HepG2 (cell line): ENCODE measurements at regions not wholly inside any gene's neighbourhood (a gene's known extent, or its start where the extent isn't known, plus 50 kb on each side); places are given as distances from the start of the nearest gene placed in this dataset.

Source experiments
- ATAC-seq: fragments of 200-7000 bp; cut with Tn5 transposase; 3 replicates; pipeline ENCODE4 v1.9.1; 2020; ENCODE audit warnings: mild to moderate bottlenecking, moderate library complexity
- BruUV-seq: library from RNA; stranded (reverse); fragments of 400-500 nt; replicated peaks from 2 replicates; lab custom pipeline; 2021; lab: Mats Ljungman, UMichigan
- CTCF ChIA-PET: fragments of 300-600 bp; formaldehyde crosslinking; extraction: SDS; loops from one replicate; lab custom pipeline; 2021; ENCODE audit warnings: low total read pairs, inconsistent platforms, low intra/inter-chr PET ratio; lab: Yijun Ruan, JAX
- POLR2A ChIA-PET: fragments of 350-600 bp; sonication (Branson Sonifier 250); formaldehyde crosslinking; loops from one replicate; lab custom pipeline; 2020; ENCODE audit warnings: antibody characterized with exemption, inconsistent platforms; lab: Yijun Ruan, JAX
- DNase-seq: peaks from one replicate; pipeline ENCODE4 v3.0.0-alpha.2; 2015; ENCODE audit warnings: low spot score
- FAIRE-seq: peaks from 3 replicates; lab custom pipeline; 2011; peaks lifted over from hg19 to GRCh38; lab: Jason Lieb, UNC
- H2AFZ ChIP-seq: one replicate; pipeline ENCODE4 v1.6.1; 2011; ENCODE audit warnings: low read length, inconsistent platforms
- H3K27ac ChIP-seq: fragments of 300-600 bp; 3 replicates; pipeline ENCODE4 v1.8.0; 2011; ENCODE audit warnings: mixed run types, mild to moderate bottlenecking, mixed read lengths, low read length, inconsistent platforms; ENCODE audit not compliant: insufficient read depth; ENCODE audit errors: extremely low read length
- H3K27me3 ChIP-seq, 2 experiments: fragments of 200-600 bp in 1 of 2; 2 replicates in 1 of 2; 3 replicates in 1 of 2; pipeline versions ENCODE4 v1.6.0 to v1.8.0; 2011; ENCODE audit warnings: low read length in 2 of 2, mild to moderate bottlenecking in 2 of 2, moderate library complexity in 2 of 2, inconsistent platforms in 1 of 2; ENCODE audit not compliant: insufficient read depth in 2 of 2, control insufficient read depth in 1 of 2
- H3K36me3 ChIP-seq, 2 experiments: fragments of 200-600 bp in 1 of 2; replicated peaks in 1 of 2; 2 replicates in 1 of 2; 3 replicates in 1 of 2; pipeline versions ENCODE4 v1.5.1 to v1.8.0; 2011; ENCODE audit warnings: low read length in 2 of 2, inconsistent platforms in 1 of 2; ENCODE audit not compliant: insufficient read depth in 2 of 2, control insufficient read depth in 1 of 2
- H3K4me1 ChIP-seq: 2 replicates; pipeline ENCODE4 v1.5.1; 2012; ENCODE audit warnings: low read length, inconsistent platforms; ENCODE audit not compliant: insufficient read depth
- H3K4me2 ChIP-seq: 2 replicates; pipeline ENCODE4 v1.6.0; 2011; ENCODE audit warnings: low read depth, low read length, inconsistent platforms
- H3K4me3 ChIP-seq, 3 experiments: fragments of 200-600 bp in 1 of 3; sonication (generic), shearing (Covaris generic) in 1 of 3; replicated peaks in 1 of 3; 2 replicates each; pipeline ENCODE4 v1.5.1; 2011 to 2016; ENCODE audit warnings: low read length in 3 of 3, inconsistent platforms in 2 of 3, low read depth in 2 of 3, mild to moderate bottlenecking in 2 of 3, control low read depth in 1 of 3, mixed read lengths in 1 of 3; ENCODE audit not compliant: insufficient read depth in 1 of 3
- H3K79me2 ChIP-seq: one replicate; pipeline ENCODE4 v1.6.1; 2011; ENCODE audit warnings: low read length, inconsistent platforms; ENCODE audit not compliant: insufficient read depth
- H3K9ac ChIP-seq: 2 replicates; pipeline ENCODE4 v1.6.0; 2011; ENCODE audit warnings: mild to moderate bottlenecking, low read depth, low read length, inconsistent platforms; ENCODE audit not compliant: insufficient read depth
- H3K9me3 ChIP-seq: 2 replicates; pipeline ENCODE4 v1.5.1; 2012; ENCODE audit warnings: mild to moderate bottlenecking, low read length
- H4K20me1 ChIP-seq: 2 replicates; pipeline ENCODE4 v1.6.0; 2011; ENCODE audit warnings: inconsistent platforms, mild to moderate bottlenecking, low read length, moderate library complexity; ENCODE audit not compliant: insufficient read depth
- ARID2 ChIP-seq: sonication (generic); formaldehyde crosslinking; IDR thresholded peaks from 2 replicates; pipeline ENCODE4 v1.8.1; 2022; ENCODE audit warnings: mild to moderate bottlenecking, missing genetic modification reagents, borderline replicate concordance
- ELF4 ChIP-seq: sonication (generic); formaldehyde crosslinking; IDR thresholded peaks from 2 replicates; pipeline ENCODE4 v1.5.0; 2020; ENCODE audit warnings: missing genetic modification reagents, mild to moderate bottlenecking, moderate library complexity, borderline replicate concordance
- FOXO4 ChIP-seq: sonication (generic); formaldehyde crosslinking; conservative IDR thresholded peaks from 2 replicates; pipeline ENCODE4 v1.8.1; 2023; ENCODE audit warnings: missing genetic modification reagents
- JUND ChIP-seq: sonication (generic); formaldehyde crosslinking; IDR thresholded peaks from 2 replicates; pipeline ENCODE4 v1.8.0; 2022; ENCODE audit warnings: mild to moderate bottlenecking, missing genetic modification reagents
- MXD4 ChIP-seq: IDR thresholded peaks from 2 replicates; pipeline ENCODE4 v1.6.1; 2016; ENCODE audit warnings: mild to moderate bottlenecking, missing biosample characterization, missing genetic modification reagents
- ZBTB2 ChIP-seq: sonication (generic); formaldehyde crosslinking; IDR thresholded peaks from 2 replicates; pipeline ENCODE4 v1.8.0; 2022; ENCODE audit warnings: low read depth, missing genetic modification reagents
- ZBTB44 ChIP-seq: sonication (generic); formaldehyde crosslinking; IDR thresholded peaks from 2 replicates; pipeline ENCODE4 v1.4.0; 2020; ENCODE audit warnings: missing genetic modification reagents
- ZNF205 ChIP-seq: IDR thresholded peaks from 2 replicates; pipeline ENCODE4 v1.6.1; 2018; ENCODE audit warnings: missing biosample characterization, missing genetic modification reagents
- ZNF232 ChIP-seq: sonication (generic); formaldehyde crosslinking; IDR thresholded peaks from 2 replicates; pipeline ENCODE4 v1.4.0; 2020; ENCODE audit warnings: missing genetic modification reagents, borderline replicate concordance
- ZNF562 ChIP-seq: sonication (generic); formaldehyde crosslinking; IDR thresholded peaks from 2 replicates; pipeline ENCODE4 v1.8.0; 2022; ENCODE audit warnings: missing genetic modification reagents, borderline replicate concordance
- ZNF644 ChIP-seq: IDR thresholded peaks from 2 replicates; pipeline ENCODE4 v1.6.1; 2016; ENCODE audit warnings: low read depth
- ZNF878 ChIP-seq: sonication (generic); formaldehyde crosslinking; IDR thresholded peaks from 2 replicates; pipeline ENCODE4 v1.8.1; 2023; ENCODE audit warnings: mild to moderate bottlenecking, missing genetic modification reagents, moderate library complexity
- WGBS: methylation state at CpG from one replicate; pipeline ENCODE4 v1.1.6; 2017; ENCODE audit warnings: low lambda C conversion rate; 5-methylcytosine and 5-hydroxymethylcytosine counted together
- in situ Hi-C: cut with HindIII; loops from 2 replicates; pipeline ENCODE4 v1.10.0; 2017; ENCODE audit warnings: low pct_unique_long_range_greater_than_20kb; ENCODE audit not compliant: extremely low pct_ligation_motif_present
- intact Hi-C: fragments of 100-400 bp; cut with micrococcal nuclease; formaldehyde crosslinking; loops from one replicate; pipeline ENCODE4 v1.10.0; 2022; ENCODE audit not compliant: unreplicated experiment

GRCh38 chr6:155542036-155542435, 86.4 kb upstream of the NOX3 start:
- FAIRE-seq (no peak), DNase-seq (no peak), ATAC-seq (no peak)
- WGBS = 65% methylated on average over 4 of the region's 4 CpGs
- Histone ChIP-seq H4K20me1 (no peaks in the 10 kb centered on the region), H3K27ac (no peak overlapping the region), H3K4me3 (no peak overlapping the region), H3K4me2 (no peak overlapping the region), H2AFZ (no peak overlapping the region), H3K36me3 (no peaks in the 10 kb centered on the region), H3K4me1 (peaks cover 11% of the 10 kb centered on the region), H3K9ac (no peak overlapping the region), H3K79me2 (no peaks in the 10 kb centered on the region), H3K27me3 (no peaks in the 10 kb centered on the region; a peak in 2 of 5 replicates), H3K9me3 (no peaks in the 10 kb centered on the region)
- no TSS peak for BruUV-seq
- in situ Hi-C loops (loop anchor here (25.0 kb wide), 1 partner anchor 630 kb away; no protein-coding TSS in a partner anchor), intact Hi-C loops (no loop called here)
- POLR2A ChIA-PET = no interaction called here
- CTCF ChIA-PET = no interaction called here
- TF ChIP-seq ZBTB2 = no peak
- no peak for TF ChIP-seq ZNF644 (CRISPR knock-in tag)
- TF ChIP-seq ZNF205 (CRISPR knock-in tag) = no peak
- no peak for TF ChIP-seq ELF4 (CRISPR knock-in tag)
- no peak for TF ChIP-seq ZNF232
- TF ChIP-seq MXD4 (CRISPR knock-in tag) = no peak
- no peak for TF ChIP-seq ZBTB44
- no peak for TF ChIP-seq JUND (CRISPR knock-in tag)
- TF ChIP-seq FOXO4 (CRISPR knock-in tag) = no peak
- no peak for TF ChIP-seq ZNF878 (CRISPR knock-in tag)
- TF ChIP-seq ZNF562 (CRISPR knock-in tag) = no peak
- TF ChIP-seq ARID2 (CRISPR knock-in tag) = no peak
